K562 (cell line): ENCODE measurements at regions not wholly inside any gene's neighbourhood (a gene's known extent, or its start where the extent isn't known, plus 50 kb on each side); places are given as distances from the start of the nearest gene placed in this dataset.

ENCODE experiments used
- ATAC-seq: fragments of 200-7000 bp; cut with Tn5 transposase; 3 replicates; pipeline ENCODE4 v1.9.1; 2020; ENCODE audit warnings: moderate library complexity
- BruUV-seq: library from RNA; stranded (reverse); fragments of 400-500 nt; replicated peaks from 2 replicates; lab custom pipeline; 2021; lab: Mats Ljungman, UMichigan
- CTCF ChIA-PET: fragments of 300-600 bp; formaldehyde crosslinking; extraction: SDS; loops from one replicate; lab custom pipeline; 2021; ENCODE audit warnings: low intra/inter-chr PET ratio; lab: Yijun Ruan, JAX
- POLR2A ChIA-PET: fragments of 300-600, 350-650 bp; sonication (Branson Sonifier 250); formaldehyde crosslinking; extraction: SDS; loops from one replicate; lab custom pipeline; 2021; ENCODE audit warnings: antibody characterized with exemption, inconsistent platforms; lab: Yijun Ruan, JAX
- DNase-seq, 4 experiments: peaks; one replicate each; pipeline versions ENCODE4 v3.0.0 to v3.0.0-alpha.2; 2011 to 2018; ENCODE audit warnings: low spot score in 3 of 4, mixed read lengths in 3 of 4; ENCODE audit errors: extremely low read depth in 1 of 4
- FAIRE-seq: peaks from 2 replicates; lab custom pipeline; 2011; peaks lifted over from hg19 to GRCh38; lab: Jason Lieb, UNC
- H2AFZ ChIP-seq: 2 replicates; pipeline ENCODE4 v1.6.0; 2011; ENCODE audit warnings: low read depth, low read length, control low read depth, inconsistent platforms
- H3K27ac ChIP-seq: fragments of 200-600 bp; 3 replicates; pipeline ENCODE4 v1.8.0; 2011; ENCODE audit warnings: low read depth, mild to moderate bottlenecking, control low read depth, inconsistent platforms, low read length, moderate library complexity, mixed read lengths; ENCODE audit errors: extremely low read depth
- H3K27me3 ChIP-seq, 2 experiments: fragments of 300-600 bp in 1 of 2; 2 replicates in 1 of 2; 3 replicates in 1 of 2; pipeline versions ENCODE4 v1.6.0 to v1.8.0; 2011; ENCODE audit warnings: inconsistent platforms in 2 of 2, low read length in 2 of 2, mild to moderate bottlenecking in 1 of 2, mixed read lengths in 1 of 2, moderate library complexity in 1 of 2; ENCODE audit not compliant: control insufficient read depth in 2 of 2, insufficient read depth in 2 of 2
- H3K36me3 ChIP-seq: fragments of 300-600 bp; 3 replicates; pipeline ENCODE4 v1.8.0; 2011; ENCODE audit warnings: mild to moderate bottlenecking, low read length, inconsistent platforms; ENCODE audit not compliant: control insufficient read depth, insufficient read depth
- H3K4me1 ChIP-seq, 2 experiments: fragments of 200-600 bp in 1 of 2; replicated peaks in 1 of 2; 2 replicates in 1 of 2; 3 replicates in 1 of 2; pipeline versions ENCODE4 v1.5.1 to v1.8.0; 2011; ENCODE audit warnings: inconsistent platforms in 2 of 2, low read length in 2 of 2, mild to moderate bottlenecking in 1 of 2, mixed read lengths in 1 of 2, moderate library complexity in 1 of 2; ENCODE audit not compliant: control insufficient read depth in 2 of 2, insufficient read depth in 2 of 2
- H3K4me2 ChIP-seq: 2 replicates; pipeline ENCODE4 v1.6.1; 2011; ENCODE audit warnings: low read length, control low read depth, inconsistent platforms, mixed read lengths; ENCODE audit not compliant: insufficient read depth
- H3K4me3 ChIP-seq: fragments of 200-600 bp; sonication (generic), shearing (Covaris generic); 2 replicates; pipeline ENCODE4 v1.5.1; 2016; ENCODE audit warnings: control low read depth, inconsistent platforms
- H3K79me2 ChIP-seq: fragments of 200-600 bp; 3 replicates; pipeline ENCODE4 v1.8.0; 2011; ENCODE audit warnings: low read length, inconsistent platforms; ENCODE audit not compliant: control insufficient read depth, insufficient read depth
- H3K9ac ChIP-seq, 2 experiments: 2 replicates each; pipeline versions ENCODE4 v1.6.0 to v1.6.1; 2011; ENCODE audit warnings: low read depth in 2 of 2, low read length in 2 of 2, control low read depth in 1 of 2, inconsistent platforms in 1 of 2, mild to moderate bottlenecking in 1 of 2, mixed read lengths in 1 of 2; ENCODE audit not compliant: insufficient read depth in 1 of 2
- H3K9me1 ChIP-seq: one replicate; pipeline ENCODE4 v1.6.0; 2011; ENCODE audit warnings: inconsistent platforms, mild to moderate bottlenecking, low read length, moderate library complexity; ENCODE audit not compliant: control insufficient read depth, insufficient read depth
- H3K9me3 ChIP-seq: replicated peaks from 2 replicates; pipeline ENCODE4 v1.5.1; 2011; ENCODE audit warnings: low read depth, low read length, inconsistent platforms; ENCODE audit not compliant: control insufficient read depth, insufficient read depth
- H4K20me1 ChIP-seq: replicated peaks from 2 replicates; pipeline ENCODE4 v1.6.1; 2011; ENCODE audit warnings: low read length, inconsistent platforms, mixed read lengths; ENCODE audit not compliant: control insufficient read depth, insufficient read depth
- AFF1 ChIP-seq, 2 experiments: fragments of 450-650 bp; IDR thresholded peaks; 2 replicates each; pipeline ENCODE4 v1.6.1; 2018; ENCODE audit warnings: mild to moderate bottlenecking in 2 of 2, low read depth in 1 of 2; ENCODE audit not compliant: partially characterized antibody in 2 of 2
- ATF1 ChIP-seq, 2 experiments: fragments of 450-650 bp in 1 of 2; IDR thresholded peaks; 2 replicates each; pipeline ENCODE4 v1.6.1; 2016; ENCODE audit warnings: missing compliant biosample characterization in 1 of 2, missing genetic modification characterization in 1 of 2
- EWSR1 ChIP-seq: fragments of 450-650 bp; IDR thresholded peaks from 2 replicates; pipeline ENCODE4 v1.6.1; 2018; ENCODE audit warnings: borderline replicate concordance, mild to moderate bottlenecking, low read depth, moderate library complexity; ENCODE audit not compliant: partially characterized antibody
- NFE2 ChIP-seq: IDR thresholded peaks from 2 replicates; pipeline ENCODE4 v1.6.1; 2014; ENCODE audit warnings: antibody characterized with exemption, low read depth
- NR0B1 ChIP-seq: fragments of 450-650 bp; IDR thresholded peaks from one replicate; pipeline ENCODE4 v1.6.1; 2018; ENCODE audit warnings: mild to moderate bottlenecking, moderate library complexity; ENCODE audit not compliant: partially characterized antibody
- POLR2A ChIP-seq: fragments of 450-650 bp; conservative IDR thresholded peaks from 2 replicates; pipeline ENCODE4 v1.6.1; 2016
- RAD51 ChIP-seq: fragments of 450-650 bp; IDR thresholded peaks from 2 replicates; pipeline ENCODE4 v1.7.1; 2016; ENCODE audit warnings: low read depth, mild to moderate bottlenecking, borderline replicate concordance
- ZNF175 ChIP-seq: fragments of 200-800 bp; sonication (Bioruptor generic); IDR thresholded peaks from 2 replicates; pipeline ENCODE4 v1.6.1; 2016; ENCODE audit warnings: low read depth, mild to moderate bottlenecking, missing genetic modification characterization, missing compliant biosample characterization
- ZNF212 ChIP-seq: fragments of 450-650 bp; formaldehyde crosslinking; IDR thresholded peaks from 2 replicates; pipeline ENCODE4 v1.4.0; 2020; ENCODE audit warnings: mild to moderate bottlenecking
- ZNF41 ChIP-seq: fragments of 250-450 bp; sonication (Bioruptor Pico); conservative IDR thresholded peaks from 2 replicates; pipeline ENCODE4 v1.4.0; 2020; ENCODE audit warnings: mild to moderate bottlenecking
- WGBS: fragments of 100-300 bp; shearing (Covaris generic); methylation state at CpG from one replicate; pipeline ENCODE4 v1.1.6; 2016; ENCODE audit warnings: low coverage, mixed read lengths; ENCODE audit not compliant: insufficient coverage; ENCODE audit errors: missing lambda C conversion rate; 5-methylcytosine and 5-hydroxymethylcytosine counted together
- in situ Hi-C: fragments of 300-500 bp; cut with MboI; formaldehyde crosslinking; loops from 4 replicates; pipeline ENCODE4 v1.15.0; 2018; ENCODE audit warnings: inconsistent platforms, mixed read lengths
- intact Hi-C: fragments of 100-400 bp; cut with micrococcal nuclease; formaldehyde crosslinking; loops from 2 replicates; pipeline ENCODE4 v1.14.2; 2022

GRCh38 chr3:154801729-154802128 is 278.4 kb upstream of the MME start:
- Histone ChIP-seq H3K9ac (no peak overlapping the region), H3K27me3 (no peaks in the 10 kb centered on the region), H3K4me1 (no peaks in the 10 kb centered on the region), H3K4me3 (no peak overlapping the region), H3K4me2 (no peak overlapping the region), H3K36me3 (no peaks in the 10 kb centered on the region), H3K27ac (no peak overlapping the region), H2AFZ (no peak overlapping the region), H3K79me2 (no peaks in the 10 kb centered on the region), H3K9me3 (no peaks in the 10 kb centered on the region; the same call in 1 of the 2 replicates), H4K20me1 (no peaks in the 10 kb centered on the region), H3K9me1 (no peaks in the 10 kb centered on the region)
- intact Hi-C loops (no loop called here), in situ Hi-C loops (no loop called here)
- POLR2A ChIA-PET: interaction anchor here (1.2 kb wide), 1 partner anchor 25 kb away, joined by 3 read pairs; no protein-coding TSS in a partner anchor
- ATAC-seq (no peak), DNase-seq (no peak), FAIRE-seq (no peak)
- BruUV-seq: no TSS peak
- CTCF ChIA-PET: no interaction called here
- TF ChIP-seq RAD51 (no peak), ZNF41 (CRISPR knock-in tag) (peak; percentile 96)

GRCh38 chr3:154799800-154800199 is 280.3 kb upstream of the MME start:
- no peak for FAIRE-seq
- intact Hi-C loops: no loop called here
- TF ChIP-seq NR0B1 (no peak), ZNF212 (CRISPR knock-in tag) (no peak), NFE2 (no peak), EWSR1 (no peak), ZNF175 (CRISPR knock-in tag) (no peak), ATF1 (CRISPR knock-in tag; IDR thresholded peaks at IDR 0.05) (no peak), ATF1 (tag; IDR thresholded peaks at IDR 0.05) (no peak), AFF1 (IDR thresholded peaks at IDR 0.05; ENCODE audit: low read depth in 1 of 2, partially characterized antibody in 2 of 2) (no peak), POLR2A (no peak)
- in situ Hi-C loops: no loop called here
- no TSS peak for BruUV-seq
- H3K9me3 ChIP-seq: no peaks in the 10 kb centered on the region; the same call in 1 of the 2 replicates
- H3K4me3 ChIP-seq: no peak overlapping the region
- no peak overlapping the region for H3K4me2 ChIP-seq
- H3K79me2 ChIP-seq: no peaks in the 10 kb centered on the region
- no peak for ATAC-seq
- H3K36me3 ChIP-seq: no peaks in the 10 kb centered on the region
- no peaks in the 10 kb centered on the region for H4K20me1 ChIP-seq
- H3K9ac ChIP-seq: no peak overlapping the region
- 0% methylated on average over 2 of the region's 2 CpGs for WGBS
- H3K4me1 ChIP-seq: no peaks in the 10 kb centered on the region
- ChIA-PET CTCF (no interaction called here), POLR2A (no interaction called here)
- H3K27ac ChIP-seq: no peak overlapping the region
- H3K9me1 ChIP-seq: no peaks in the 10 kb centered on the region
- no peak overlapping the region for H2AFZ ChIP-seq
- no peaks in the 10 kb centered on the region for H3K27me3 ChIP-seq
- DNase-seq: no peak
